ENCODE measurements at regions not wholly inside any gene's neighbourhood (a gene's known extent, or its start where the extent isn't known, plus 50 kb on each side); places are given as distances from the start of the nearest gene placed in this dataset.

- H3K4me3 ChIP-seq (ENCODE audit: insufficient read depth, low read length, poor library complexity, severe bottlenecking): no peak overlapping the region
- no peaks in the 10 kb centered on the region for H3K27me3 ChIP-seq (ENCODE audit: low read length)
- H3K4me2 ChIP-seq (ENCODE audit: low read depth, low read length, poor library complexity, severe bottlenecking): no peak overlapping the region
- TF ChIP-seq CTCF (IDR thresholded peaks at IDR 0.05; ENCODE audit: insufficient read depth, low read length, poor library complexity, severe bottlenecking) (no peak), EZH2phosphoT487 (conservative IDR thresholded peaks at IDR 0.05; ENCODE audit: low read length) (no peak)
- H3F3A ChIP-seq (ENCODE audit: insufficient read depth): no peaks in the 10 kb centered on the region
- no peaks in the 10 kb centered on the region for H3K36me3 ChIP-seq (ENCODE audit: low read length)
- H3K27ac ChIP-seq (ENCODE audit: low read depth, low read length): no peak overlapping the region
- H3K79me2 ChIP-seq (ENCODE audit: insufficient read depth, low read length): no peaks in the 10 kb centered on the region
- H3K9me2 ChIP-seq (replicated peaks; ENCODE audit: insufficient read depth, low read length): no peaks in the 10 kb centered on the region
- H3K9me3 ChIP-seq (ENCODE audit: insufficient read depth, low read length): no peaks in the 10 kb centered on the region
- no peak overlapping the region for H2AFZ ChIP-seq (ENCODE audit: low read depth, low read length, severe bottlenecking)
- no peak overlapping the region for H3K9ac ChIP-seq (ENCODE audit: low read length)
- H4K20me1 ChIP-seq (ENCODE audit: low read depth, low read length): no peaks in the 10 kb centered on the region
These were observed 313.4 kb downstream of the HAPSTR1 start for GRCh38 chr16:9404811-9405210.

GRCh38 chr16:9406038-9406712 lies 314.7 kb downstream of the HAPSTR1 start:
- no peaks in the 10 kb centered on the region for H3K9me2 ChIP-seq (replicated peaks; ENCODE audit: insufficient read depth, low read length)
- no peaks in the 10 kb centered on the region for H3K36me3 ChIP-seq (ENCODE audit: low read length)
- H3K27me3 ChIP-seq (ENCODE audit: low read length): no peaks in the 10 kb centered on the region
- H3F3A ChIP-seq (ENCODE audit: insufficient read depth): no peaks in the 10 kb centered on the region
- no peak overlapping the region for H3K4me3 ChIP-seq (ENCODE audit: insufficient read depth, low read length, poor library complexity, severe bottlenecking)
- H3K27ac ChIP-seq (ENCODE audit: low read depth, low read length): no peak overlapping the region
- no peaks in the 10 kb centered on the region for H4K20me1 ChIP-seq (ENCODE audit: low read depth, low read length)
- H3K9ac ChIP-seq (ENCODE audit: low read length): no peak overlapping the region
- TF ChIP-seq CTCF (IDR thresholded peaks at IDR 0.05; ENCODE audit: insufficient read depth, low read length, poor library complexity, severe bottlenecking): no peak
- TF ChIP-seq EZH2phosphoT487 (conservative IDR thresholded peaks at IDR 0.05; ENCODE audit: low read length): no peak
- no peaks in the 10 kb centered on the region for H3K9me3 ChIP-seq (ENCODE audit: insufficient read depth, low read length)
- no peaks in the 10 kb centered on the region for H3K79me2 ChIP-seq (ENCODE audit: insufficient read depth, low read length)
- no peak overlapping the region for H2AFZ ChIP-seq (ENCODE audit: low read depth, low read length, severe bottlenecking)
- no peak overlapping the region for H3K4me2 ChIP-seq (ENCODE audit: low read depth, low read length, poor library complexity, severe bottlenecking)

- Histone ChIP-seq H3K9ac (ENCODE audit: low read length) (no peak overlapping the region), H3K27me3 (ENCODE audit: low read length) (no peaks in the 10 kb centered on the region), H3K79me2 (ENCODE audit: insufficient read depth, low read length) (no peaks in the 10 kb centered on the region), H2AFZ (ENCODE audit: low read depth, low read length, severe bottlenecking) (no peak overlapping the region), H3K36me3 (ENCODE audit: low read length) (no peaks in the 10 kb centered on the region), H3K4me3 (ENCODE audit: insufficient read depth, low read length, poor library complexity, severe bottlenecking) (no peak overlapping the region), H3K4me2 (ENCODE audit: low read depth, low read length, poor library complexity, severe bottlenecking) (no peak overlapping the region), H3K27ac (ENCODE audit: low read depth, low read length) (no peak overlapping the region), H3K9me2 (replicated peaks; ENCODE audit: insufficient read depth, low read length) (no peaks in the 10 kb centered on the region), H4K20me1 (ENCODE audit: low read depth, low read length) (no peaks in the 10 kb centered on the region), H3K9me3 (ENCODE audit: insufficient read depth, low read length) (no peaks in the 10 kb centered on the region), H3F3A (ENCODE audit: insufficient read depth) (no peaks in the 10 kb centered on the region)
- TF ChIP-seq EZH2phosphoT487 (conservative IDR thresholded peaks at IDR 0.05; ENCODE audit: low read length): no peak
- TF ChIP-seq CTCF (IDR thresholded peaks at IDR 0.05; ENCODE audit: insufficient read depth, low read length, poor library complexity, severe bottlenecking): no peak
These were observed 315.8 kb downstream of the HAPSTR1 start for GRCh38 chr16:9407206-9407758.
